ENCODE measurements at regions not wholly inside any gene's neighbourhood (a gene's known extent, or its start where the extent isn't known, plus 50 kb on each side); places are given as distances from the start of the nearest gene placed in this dataset.

- no TSS peak for BruUV-seq (replicated peaks)
- Histone ChIP-seq H3K36me3 (ENCODE audit: control insufficient read depth, insufficient read depth, low read length) (no peaks in the 10 kb centered on the region), H3K27ac (ENCODE audit: low read length) (no peak overlapping the region), H3K4me1 (ENCODE audit: control insufficient read depth, insufficient read depth, low read length) (no peaks in the 10 kb centered on the region), H3K9me3 (ENCODE audit: control insufficient read depth, insufficient read depth, low read depth, low read length) (no peaks in the 10 kb centered on the region), H3K27me3 (ENCODE audit: control insufficient read depth, insufficient read depth, low read length) (no peaks in the 10 kb centered on the region), H3K4me3 (ENCODE audit: low read depth in 2 of 2, low read length in 2 of 2) (no peak overlapping the region)
- in situ Hi-C loops (cut with HindIII; ENCODE audit: low pct_unique_long_range_greater_than_20kb, low sequenced_read_pairs) (no loop called here), intact Hi-C loops (cut with micrococcal nuclease; ENCODE audit: unreplicated experiment) (no loop called here)
- ChIA-PET POLR2A (no interaction called here), CTCF (no interaction called here)
- DNase-seq (ENCODE audit: low read depth, low spot score) (no peak), ATAC-seq (no peak)
- TF ChIP-seq POLR2AphosphoS5 (IDR thresholded peaks at IDR 0.05; ENCODE audit: low read depth, low read length) (no peak), CTCF (IDR thresholded peaks at IDR 0.05) (no peak), TCF7L2 (IDR thresholded peaks at IDR 0.05; ENCODE audit: low read depth, low read length) (no peak), REST (IDR thresholded peaks at IDR 0.05; ENCODE audit: insufficient read depth in 1 of 2, low read depth in 2 of 2, low read length in 1 of 2) (no peak), SIN3A (IDR thresholded peaks at IDR 0.05; ENCODE audit: borderline replicate concordance, insufficient read depth, low read depth, low read length) (no peak)
Observed at GRCh38 chr11:80637571-80637970, 1196.7 kb upstream of the TENM4 start.

- no peaks in the 10 kb centered on the region for H3K36me3 ChIP-seq (ENCODE audit: control insufficient read depth, insufficient read depth, low read length)
- no TSS peak for BruUV-seq (replicated peaks)
- no peaks in the 10 kb centered on the region for H3K4me1 ChIP-seq (ENCODE audit: control insufficient read depth, insufficient read depth, low read length)
- in situ Hi-C loops (cut with HindIII; ENCODE audit: low pct_unique_long_range_greater_than_20kb, low sequenced_read_pairs) (no loop called here), intact Hi-C loops (cut with micrococcal nuclease; ENCODE audit: unreplicated experiment) (no loop called here)
- H3K27ac ChIP-seq (ENCODE audit: low read length): no peak overlapping the region
- CTCF ChIA-PET: no interaction called here
- POLR2A ChIA-PET: no interaction called here
- H3K9me3 ChIP-seq (ENCODE audit: control insufficient read depth, insufficient read depth, low read depth, low read length): no peaks in the 10 kb centered on the region
- ATAC-seq (no peak), DNase-seq (ENCODE audit: low read depth, low spot score) (no peak)
- no peak overlapping the region for H3K4me3 ChIP-seq (ENCODE audit: low read depth in 2 of 2, low read length in 2 of 2)
- TF ChIP-seq TCF7L2 (IDR thresholded peaks at IDR 0.05; ENCODE audit: low read depth, low read length): no peak
- no peak for TF ChIP-seq POLR2AphosphoS5 (IDR thresholded peaks at IDR 0.05; ENCODE audit: low read depth, low read length)
- no peak for TF ChIP-seq CTCF (IDR thresholded peaks at IDR 0.05)
- TF ChIP-seq SIN3A (IDR thresholded peaks at IDR 0.05; ENCODE audit: borderline replicate concordance, insufficient read depth, low read depth, low read length): no peak
- no peak for TF ChIP-seq REST (IDR thresholded peaks at IDR 0.05; ENCODE audit: insufficient read depth in 1 of 2, low read depth in 2 of 2, low read length in 1 of 2)
- no peaks in the 10 kb centered on the region for H3K27me3 ChIP-seq (ENCODE audit: control insufficient read depth, insufficient read depth, low read length)
Observed at GRCh38 chr11:80636999-80637398, 1196.2 kb upstream of the TENM4 start.

Measured in Panc1 (cell line).